GM19455 (cell line): ENCODE measurements at regions not wholly inside any gene's neighbourhood (a gene's known extent, or its start where the extent isn't known, plus 50 kb on each side); places are given as distances from the start of the nearest gene placed in this dataset.
"Not testable (repeated sequence)": the region's sequence is repeated elsewhere in the genome, so short reads cannot be mapped to it uniquely, and the experiment has no call there.

Experiments
- ATAC-seq: cut with Tn5 transposase; IDR thresholded peaks from one replicate; pipeline ENCODE4 v1.9.1; 2021; ENCODE audit not compliant: unreplicated experiment

- no peak for ATAC-seq
Measured at GRCh38 chr7:10648289-10648688, 325.4 kb upstream of the PHF14 start.

- ATAC-seq, result not testable (repeated sequence)
Measured at GRCh38 chr7:10649120-10649519, 324.6 kb upstream of the PHF14 start.

- no peak for ATAC-seq
Measured at GRCh38 chr7:10655031-10655430, 318.6 kb upstream of the PHF14 start.

- no peak for ATAC-seq
Measured at GRCh38 chr7:10657201-10657600, 316.5 kb upstream of the PHF14 start.

GRCh38 chr7:10657837-10658236, 315.8 kb upstream of the PHF14 start:
- ATAC-seq, result no peak

- ATAC-seq, result no peak
Measured at GRCh38 chr7:10662491-10662890, 311.2 kb upstream of the PHF14 start.

GRCh38 chr7:10662982-10663884, 310.4 kb upstream of the PHF14 start:
- no peak for ATAC-seq

- ATAC-seq, result no peak
Measured at GRCh38 chr7:10672186-10672585, 301.5 kb upstream of the PHF14 start.

GRCh38 chr7:10677211-10677610, 296.5 kb upstream of the PHF14 start:
- no peak for ATAC-seq

GRCh38 chr7:10677668-10678232, 295.9 kb upstream of the PHF14 start:
- no peak for ATAC-seq

GRCh38 chr7:10684606-10685005, 289.1 kb upstream of the PHF14 start:
- ATAC-seq, result no peak

GRCh38 chr7:10685040-10685439, 288.6 kb upstream of the PHF14 start:
- ATAC-seq, result no peak

GRCh38 chr7:10688544-10688943, 285.1 kb upstream of the PHF14 start:
- no peak for ATAC-seq

- ATAC-seq, result no peak
Measured at GRCh38 chr7:10696064-10696463, 277.6 kb upstream of the PHF14 start.

- ATAC-seq, result no peak
Measured at GRCh38 chr7:10703059-10703458, 270.6 kb upstream of the PHF14 start.

GRCh38 chr7:10703981-10704380, 269.7 kb upstream of the PHF14 start:
- no peak for ATAC-seq

GRCh38 chr7:10704653-10705052, 269.0 kb upstream of the PHF14 start:
- ATAC-seq, result no peak

- peak; percentile 99 for ATAC-seq
Measured at GRCh38 chr7:10706875-10707493, 266.7 kb upstream of the PHF14 start.

GRCh38 chr7:10707519-10707918, 266.2 kb upstream of the PHF14 start:
- peak; percentile 32 for ATAC-seq

- ATAC-seq, result no peak
Measured at GRCh38 chr7:10708447-10708846, 265.2 kb upstream of the PHF14 start.

GRCh38 chr7:10718768-10719167, 254.9 kb upstream of the PHF14 start:
- ATAC-seq, result no peak

- ATAC-seq, result no peak
Measured at GRCh38 chr7:10720042-10720441, 253.6 kb upstream of the PHF14 start.
